GM19438 (cell line): ENCODE measurements at regions not wholly inside any gene's neighbourhood (a gene's known extent, or its start where the extent isn't known, plus 50 kb on each side); places are given as distances from the start of the nearest gene placed in this dataset.

Experiments used
- ATAC-seq: cut with Tn5 transposase; IDR thresholded peaks from one replicate; pipeline ENCODE4 v1.9.1; 2021; ENCODE audit warnings: low read depth; ENCODE audit not compliant: unreplicated experiment

- ATAC-seq, result no peak
These were observed 59.3 kb downstream of the DDIT4L start for GRCh38 chr4:100130964-100131363.

GRCh38 chr4:100130491-100130890 is 59.8 kb downstream of the DDIT4L start:
- ATAC-seq, result no peak

- no peak for ATAC-seq
These were observed 60.5 kb downstream of the DDIT4L start for GRCh38 chr4:100129774-100130173.

DNA sequence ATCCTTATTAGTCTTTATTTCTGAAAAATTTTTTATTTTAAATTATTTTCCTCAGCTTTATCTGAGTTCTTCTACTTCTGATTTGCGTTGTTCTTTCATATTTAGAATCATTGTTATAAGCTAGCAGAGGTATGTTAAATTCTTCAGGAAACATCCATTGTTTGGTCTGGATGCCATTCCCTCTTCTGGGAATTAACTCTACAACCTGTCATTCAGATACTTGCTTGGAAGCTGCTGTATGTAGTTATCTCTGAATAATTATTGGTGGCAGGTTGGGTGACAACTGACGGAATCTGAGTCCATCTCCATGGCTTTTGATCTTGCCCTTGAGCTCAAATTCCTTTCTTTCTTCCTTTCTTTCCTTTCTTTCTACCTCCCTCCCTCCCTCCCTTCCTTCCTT is 61.9 kb downstream of the DDIT4L start:
- no peak for ATAC-seq

GRCh38 chr4:100124715-100125114 is 65.6 kb downstream of the DDIT4L start:
- ATAC-seq, result no peak

- ATAC-seq, result no peak
These were observed 72.1 kb downstream of the DDIT4L start for GRCh38 chr4:100118181-100118580.

DNA sequence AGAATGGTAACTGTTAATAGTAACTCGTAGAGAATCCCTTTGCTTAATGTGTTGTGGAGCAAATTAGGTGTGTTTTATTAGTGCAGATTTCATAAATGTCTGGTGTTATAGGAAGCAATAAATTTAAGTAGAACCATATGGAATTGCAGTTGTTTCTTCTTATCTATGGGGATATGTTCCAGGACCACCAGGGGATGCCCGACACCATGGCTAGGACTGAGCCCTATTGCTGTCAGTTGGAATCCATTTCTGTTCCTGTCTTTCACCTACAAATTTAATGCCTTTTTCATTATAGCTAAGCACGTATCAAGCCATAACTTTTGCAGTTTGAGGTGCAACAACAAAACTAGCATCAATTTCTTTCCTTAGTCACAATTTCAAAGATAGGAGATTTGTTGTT is 72.5 kb downstream of the DDIT4L start:
- no peak for ATAC-seq

- ATAC-seq, result no peak
These were observed 75.4 kb downstream of the DDIT4L start for GRCh38 chr4:100114909-100115308.

DNA sequence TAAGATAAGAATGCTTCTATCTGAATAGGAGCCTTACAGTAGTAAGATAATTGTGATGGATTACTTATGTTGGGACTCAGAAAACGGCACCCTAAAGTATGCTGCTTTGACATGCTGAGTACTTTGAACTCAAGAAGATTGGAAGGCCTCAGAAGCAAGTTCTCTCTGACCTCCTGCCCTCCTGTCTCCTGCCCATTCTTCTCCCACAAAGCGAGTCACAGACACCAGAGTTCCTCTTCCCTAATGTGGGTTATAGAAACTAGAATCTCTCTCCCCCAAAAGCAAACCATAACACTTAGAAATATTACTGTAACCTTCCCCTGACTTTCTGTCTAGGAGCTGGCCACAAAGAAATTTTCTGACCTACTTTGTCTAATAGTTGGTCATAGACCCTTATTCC is 76.5 kb downstream of the DDIT4L start:
- ATAC-seq, result no peak

DNA sequence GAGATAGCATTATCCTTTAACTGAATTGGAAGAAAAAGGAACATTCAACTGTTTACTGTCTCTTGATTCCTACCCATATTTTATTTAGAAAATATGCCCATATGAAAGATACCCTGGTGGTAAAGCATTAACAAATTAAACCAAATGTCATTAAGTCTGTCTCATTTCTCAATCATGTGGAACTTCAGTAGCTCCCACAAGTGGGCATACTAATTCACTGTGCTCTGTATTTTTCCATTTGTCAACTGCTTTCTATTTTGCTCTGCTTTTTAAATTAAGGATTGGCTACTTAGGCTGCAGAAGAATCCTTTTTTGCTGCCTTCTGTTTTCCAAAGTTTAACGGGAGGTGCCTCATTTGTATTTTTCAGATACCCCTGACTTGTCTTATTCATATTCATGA is 77.2 kb downstream of the DDIT4L start:
- no peak for ATAC-seq

GRCh38 chr4:100109921-100110320 is 80.3 kb downstream of the DDIT4L start:
- ATAC-seq, result no peak

DNA sequence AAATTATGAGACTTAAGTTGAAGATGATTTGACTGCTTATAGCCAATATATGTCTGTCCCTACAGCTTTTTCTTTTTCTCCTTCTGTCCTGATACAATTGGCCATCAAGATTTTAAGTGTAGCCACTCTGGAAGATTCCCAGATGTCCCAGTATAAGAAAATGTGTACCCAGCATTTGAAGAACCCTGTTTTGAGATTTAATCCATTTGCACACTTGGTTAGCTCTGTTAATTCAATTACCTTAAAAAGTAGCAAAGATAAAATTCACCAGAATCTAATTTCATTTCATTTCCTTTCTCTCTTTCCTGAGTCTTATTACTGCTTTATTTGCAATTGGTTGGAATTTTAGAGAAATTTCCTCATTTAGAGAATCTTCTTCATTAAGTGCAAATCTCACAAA is 81.4 kb downstream of the DDIT4L start:
- ATAC-seq, result no peak

DNA sequence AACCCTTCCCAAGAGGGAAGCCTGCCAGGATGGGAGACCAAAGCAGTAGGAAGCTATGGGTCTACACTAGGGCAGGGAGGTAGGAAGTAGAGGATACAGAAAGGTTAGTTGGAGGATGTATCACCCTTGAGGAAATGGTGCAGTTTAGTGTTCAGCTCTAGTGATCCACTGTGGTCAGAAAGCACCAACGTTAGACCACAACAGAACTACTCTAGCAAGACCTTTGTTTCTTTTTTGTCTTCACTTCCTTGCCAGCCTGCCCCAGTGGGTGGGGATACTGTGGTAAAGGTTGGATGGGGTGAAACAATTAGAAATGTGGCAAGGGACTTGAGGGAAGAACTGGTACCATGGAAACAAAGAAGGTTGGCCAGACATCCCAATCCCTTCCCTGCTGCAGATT is 83.3 kb downstream of the DDIT4L start:
- ATAC-seq, result peak; percentile 99

DNA sequence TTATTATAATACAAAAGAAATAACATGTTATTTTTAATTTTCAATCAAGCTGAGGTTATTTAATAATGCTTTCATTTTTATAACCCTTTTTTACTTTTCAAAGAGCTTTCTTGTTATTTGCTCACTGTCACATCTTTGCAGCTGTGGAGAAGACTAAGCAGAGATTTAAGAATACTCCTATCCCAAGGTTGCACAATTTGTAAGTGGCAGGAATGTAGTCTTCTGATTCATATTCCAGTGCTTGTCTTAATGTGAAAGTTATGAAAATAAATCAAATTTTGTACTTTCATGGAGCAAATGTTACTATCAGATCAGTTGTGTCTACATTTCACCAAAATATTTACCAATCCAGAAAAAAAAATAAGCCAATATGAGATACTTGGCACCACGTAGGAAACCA is 86.6 kb downstream of the DDIT4L start:
- ATAC-seq, result no peak

DNA sequence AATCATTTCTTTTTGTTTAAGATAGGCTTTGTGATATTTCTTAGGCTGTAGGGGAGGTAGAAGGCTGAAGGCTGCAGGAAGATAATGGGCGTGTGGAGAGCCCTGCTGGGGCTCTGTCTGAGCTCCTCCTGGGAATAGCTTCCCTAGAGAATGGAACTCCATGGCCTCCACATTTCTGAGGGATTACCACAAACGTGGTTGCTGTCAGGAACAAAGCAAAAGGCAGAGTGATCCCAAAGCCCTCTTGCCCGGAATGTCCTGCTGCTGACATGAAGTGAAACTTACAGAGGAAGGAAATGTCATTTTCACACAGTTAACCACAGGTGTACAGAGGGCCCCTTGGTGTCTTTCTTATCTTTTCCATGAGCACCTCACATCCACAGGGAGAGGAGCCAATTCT is 89.3 kb downstream of the DDIT4L start:
- ATAC-seq, result no peak

GRCh38 chr4:100099746-100100145 is 90.5 kb downstream of the DDIT4L start:
- ATAC-seq, result no peak

- no peak for ATAC-seq
These were observed 91.6 kb downstream of the DDIT4L start for GRCh38 chr4:100098681-100099080.

GRCh38 chr4:100098011-100098545 is 92.2 kb downstream of the DDIT4L start:
- no peak for ATAC-seq

GRCh38 chr4:100095729-100096595 is 94.3 kb downstream of the DDIT4L start:
- peak; percentile 86 for ATAC-seq

GRCh38 chr4:100093091-100093866 is 97.0 kb downstream of the DDIT4L start:
- ATAC-seq, result peak; percentile 69

DNA sequence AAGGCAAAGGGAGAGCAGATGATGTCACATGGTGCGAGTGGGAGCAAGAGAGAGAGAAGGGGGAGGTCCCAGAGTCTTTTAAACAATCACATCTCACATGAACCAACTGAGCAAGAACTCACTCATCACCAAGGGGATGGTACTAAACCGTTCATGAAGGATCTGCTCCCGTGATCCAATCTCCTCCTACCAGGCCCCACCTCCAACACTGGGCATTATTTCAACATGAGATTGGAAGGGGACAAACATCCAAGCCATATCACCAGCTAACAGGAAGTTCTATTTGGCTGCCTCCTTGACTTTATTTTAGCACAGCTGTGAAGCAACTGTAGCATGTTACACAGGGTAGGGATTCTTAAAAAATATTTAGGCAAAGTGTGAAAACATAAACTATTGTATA is 102.5 kb downstream of the DDIT4L start:
- no peak for ATAC-seq
